Kidney glomerular epithelial cell (primary cell): ENCODE measurements at regions not wholly inside any gene's neighbourhood (a gene's known extent, or its start where the extent isn't known, plus 50 kb on each side); places are given as distances from the start of the nearest gene placed in this dataset.
"Not testable (repeated sequence)": the region's sequence is repeated elsewhere in the genome, so short reads cannot be mapped to it uniquely, and the experiment has no call there.

ENCODE experiments used
- DNase-seq: peaks from one replicate; lab custom pipeline; 2025; lab: John Stamatoyannopoulos, UW

DNA sequence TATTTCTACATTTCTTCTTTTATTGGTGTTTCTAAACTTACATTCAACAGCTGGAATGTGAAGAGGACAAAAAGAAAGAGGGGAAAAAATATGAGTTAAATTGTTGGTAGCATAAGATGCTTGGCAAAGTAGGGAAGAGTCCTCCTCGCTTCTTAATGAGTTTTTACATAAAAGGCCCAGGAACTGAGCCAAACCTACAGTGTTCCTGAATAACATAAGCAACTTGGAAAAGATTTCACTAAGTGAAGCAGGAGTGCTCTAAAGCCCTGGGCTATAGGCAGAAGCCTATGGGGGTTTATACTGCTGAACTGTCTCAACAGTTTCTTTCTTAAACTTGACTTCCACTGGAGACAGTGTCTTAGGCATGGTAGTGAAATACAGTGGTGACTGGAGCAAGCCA, 115.0 kb upstream of the USP25 start:
- DNase-seq, result no peak

DNA sequence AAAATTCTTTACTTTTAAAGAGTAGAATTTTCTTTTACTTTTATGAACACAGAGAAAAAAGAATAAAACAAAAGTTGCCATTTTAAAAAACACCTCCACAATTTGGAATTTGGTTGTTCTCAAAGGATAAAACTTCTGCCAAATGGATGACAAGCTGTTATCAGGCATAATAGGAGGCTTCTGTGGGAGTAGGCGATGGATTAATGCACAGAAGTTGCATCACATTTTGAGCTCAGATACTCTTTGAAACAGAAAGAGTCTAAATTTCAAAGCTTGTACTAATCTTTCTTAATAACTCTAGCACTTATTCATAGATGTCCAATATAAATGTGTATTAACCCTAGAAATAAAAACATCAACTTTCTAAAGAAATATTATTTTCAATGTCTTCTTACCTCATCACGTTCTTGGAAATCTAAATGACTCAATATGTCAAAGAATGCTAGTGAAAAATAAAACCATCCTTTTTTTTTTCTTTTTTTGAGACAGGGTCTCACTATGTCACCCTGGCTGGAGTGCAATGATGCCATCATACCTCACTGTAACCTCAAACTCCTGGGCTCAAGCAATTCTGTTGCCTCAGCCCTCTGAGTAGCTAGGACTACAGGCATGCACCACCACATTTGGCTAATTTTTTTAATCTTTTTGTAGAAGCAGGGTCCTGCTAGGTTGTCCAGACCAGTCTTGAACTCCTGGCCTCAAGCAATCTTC, 112.8 kb upstream of the USP25 start:
- no peak for DNase-seq

DNA sequence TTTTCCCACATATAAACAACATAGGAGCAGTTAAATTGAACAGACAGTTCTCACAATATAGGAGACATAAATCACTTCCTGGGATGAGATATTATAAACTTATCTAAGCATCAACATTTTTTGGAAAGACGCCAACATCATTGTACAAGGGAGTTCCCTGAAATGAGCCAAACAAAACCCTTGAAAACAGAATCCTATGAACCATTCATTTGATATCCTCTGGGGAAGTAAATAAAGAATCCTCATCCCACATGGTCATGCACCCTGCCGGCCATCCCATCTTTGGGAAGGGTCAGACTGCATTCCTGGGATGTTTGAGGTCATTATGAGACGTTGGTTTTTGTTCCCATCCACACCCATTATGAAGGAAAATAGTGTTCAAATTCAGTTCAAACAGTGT, 111.8 kb upstream of the USP25 start:
- DNase-seq, result peak; percentile 70

DNA sequence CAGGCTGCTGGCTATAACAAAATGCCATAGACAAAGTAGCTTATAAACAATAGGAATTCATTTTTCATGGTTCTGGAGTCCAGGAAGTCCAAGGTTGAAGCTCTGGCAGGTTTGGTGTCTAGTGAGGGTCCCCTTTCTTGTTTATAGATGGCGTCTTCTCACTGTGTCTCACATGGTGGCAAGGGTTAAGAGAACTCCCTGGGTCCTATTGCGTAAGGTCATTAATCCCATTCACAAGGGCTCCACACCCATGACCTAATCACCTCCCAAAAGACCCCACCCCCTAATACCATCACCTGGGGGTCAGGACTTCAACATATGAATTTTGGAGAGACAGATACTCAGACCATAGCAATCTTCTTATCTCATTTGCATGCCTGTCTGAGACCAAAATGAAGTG, 108.9 kb upstream of the USP25 start:
- DNase-seq, result no peak

DNA sequence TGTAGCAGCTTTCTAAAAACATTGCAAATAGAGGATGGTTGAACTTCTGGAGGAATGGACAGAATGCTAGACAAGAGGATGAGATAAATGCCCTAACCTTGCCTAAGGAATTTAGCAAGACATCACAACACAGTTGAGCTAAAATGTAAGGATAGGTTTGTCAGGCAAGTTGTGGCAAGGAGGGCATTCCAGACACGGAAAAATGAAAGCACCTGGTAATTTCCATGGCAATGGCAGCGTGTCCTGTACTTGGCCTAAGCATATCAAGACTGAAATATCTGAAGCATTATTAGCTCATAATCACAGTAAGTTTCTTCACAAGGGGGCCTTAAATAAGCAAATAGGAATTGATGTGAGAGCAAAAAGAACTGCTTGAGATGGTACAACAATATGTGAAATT, 105.1 kb upstream of the USP25 start:
- DNase-seq, result no peak

DNA sequence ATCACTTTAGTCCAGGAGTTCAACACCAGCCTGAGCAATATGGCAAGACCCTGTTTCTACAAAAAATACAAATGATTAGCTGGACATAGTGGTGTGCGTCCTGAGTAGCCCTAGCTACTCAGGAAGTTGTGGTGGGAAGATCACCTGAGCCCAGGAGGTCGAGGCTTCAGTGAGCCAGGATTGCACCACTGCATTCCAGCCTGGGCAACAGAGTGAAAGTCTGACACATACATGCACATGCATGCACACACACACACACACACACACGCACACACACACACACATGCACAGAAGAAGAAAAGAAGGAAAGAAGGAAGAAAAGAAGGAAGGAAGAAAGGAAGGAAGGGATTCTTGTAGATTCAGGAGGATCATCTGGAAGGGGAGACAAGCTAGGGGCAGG, 104.4 kb upstream of the USP25 start:
- DNase-seq, result no peak

DNA sequence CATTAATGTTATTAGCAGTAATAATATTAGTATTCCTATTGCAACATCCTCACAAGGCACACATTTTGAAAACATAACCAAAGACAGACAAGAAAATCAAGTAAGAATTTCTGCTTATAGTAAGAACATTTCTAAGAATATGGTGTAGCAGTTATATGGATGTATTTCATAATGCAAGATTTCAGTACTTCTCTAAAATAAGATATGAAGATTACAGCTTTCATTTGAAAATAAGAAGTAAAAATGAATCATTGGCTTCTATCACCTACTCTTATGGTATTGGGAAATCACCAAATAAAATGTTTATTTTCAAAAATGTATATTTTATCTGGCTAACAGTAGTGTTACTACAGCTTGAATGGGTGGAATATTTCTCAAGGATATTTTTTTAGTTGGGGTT, 103.8 kb upstream of the USP25 start:
- no peak for DNase-seq

DNA sequence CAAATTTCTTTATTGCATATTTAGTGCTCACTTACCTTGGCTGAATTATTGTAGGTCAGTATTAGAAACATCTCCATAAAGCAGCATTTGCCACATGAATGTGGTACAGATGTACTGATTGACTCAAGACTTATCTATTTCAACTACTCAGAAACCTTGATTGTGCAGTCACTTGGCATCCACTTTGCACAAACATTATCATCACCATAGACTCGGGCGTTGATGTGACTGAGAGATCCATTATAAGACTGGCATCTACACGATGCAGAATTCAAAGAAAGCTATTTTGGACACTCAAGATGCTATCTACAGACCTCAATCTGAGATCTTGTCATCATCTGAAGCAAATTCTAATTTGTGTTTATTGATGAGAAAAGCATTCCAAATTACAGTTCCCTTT, 102.8 kb upstream of the USP25 start:
- DNase-seq, result no peak

DNA sequence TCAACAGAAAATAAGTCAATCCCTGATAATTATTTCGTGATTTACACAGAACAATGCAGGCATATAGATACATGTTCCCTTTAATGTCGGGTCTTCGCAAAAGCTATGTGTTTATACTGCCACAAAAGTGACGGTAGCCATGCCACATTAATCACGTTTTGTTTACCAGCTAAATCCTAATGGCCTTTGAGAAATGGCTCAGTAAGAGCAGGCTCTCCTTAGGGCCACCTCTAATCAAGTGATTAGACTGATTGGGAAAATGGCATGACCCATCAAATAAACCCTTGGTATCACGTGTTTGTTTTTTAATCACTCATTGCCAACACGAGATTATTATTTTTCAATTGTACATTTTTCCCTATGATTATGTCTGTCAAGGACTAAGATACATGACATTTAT, 102.0 kb upstream of the USP25 start:
- no peak for DNase-seq

DNA sequence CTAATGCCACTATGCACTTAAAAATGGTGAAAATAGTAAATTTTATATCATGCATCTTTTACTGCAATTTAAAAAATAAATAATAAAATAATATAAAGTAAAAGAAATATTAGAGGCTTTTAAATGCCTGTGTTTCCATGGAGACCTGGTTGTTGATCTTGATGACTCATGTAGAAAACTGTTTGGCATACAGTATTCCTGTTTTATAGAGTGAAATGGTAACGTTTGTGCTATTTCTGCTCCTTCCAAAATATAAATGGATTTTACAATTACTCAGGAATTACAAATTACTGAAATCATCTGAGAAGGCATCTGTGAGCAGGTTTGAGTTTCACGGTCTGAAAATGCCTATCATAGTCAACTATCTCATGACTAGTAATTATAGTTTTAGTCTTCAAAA, 98.4 kb upstream of the USP25 start:
- peak; percentile 15 for DNase-seq

DNA sequence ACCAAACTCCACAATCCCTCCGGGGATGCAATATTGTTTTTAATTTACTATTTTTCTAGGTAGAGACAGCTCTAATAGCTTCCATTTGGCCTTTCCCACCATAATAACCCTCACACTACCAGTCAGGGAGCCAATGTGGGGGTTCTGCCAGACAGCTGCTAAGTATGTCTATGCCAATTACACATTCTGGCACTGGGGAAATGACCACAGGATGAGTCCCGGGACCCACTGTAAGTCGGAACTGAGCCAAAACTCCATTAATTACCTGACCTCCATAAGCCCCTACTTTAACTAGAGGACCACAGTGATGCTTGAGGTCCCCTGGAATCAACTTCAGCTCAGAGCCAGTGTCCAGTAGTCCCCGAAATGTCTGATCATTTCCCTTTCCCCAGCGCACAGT, 95.2 kb upstream of the USP25 start:
- DNase-seq, result not testable (repeated sequence)

DNA sequence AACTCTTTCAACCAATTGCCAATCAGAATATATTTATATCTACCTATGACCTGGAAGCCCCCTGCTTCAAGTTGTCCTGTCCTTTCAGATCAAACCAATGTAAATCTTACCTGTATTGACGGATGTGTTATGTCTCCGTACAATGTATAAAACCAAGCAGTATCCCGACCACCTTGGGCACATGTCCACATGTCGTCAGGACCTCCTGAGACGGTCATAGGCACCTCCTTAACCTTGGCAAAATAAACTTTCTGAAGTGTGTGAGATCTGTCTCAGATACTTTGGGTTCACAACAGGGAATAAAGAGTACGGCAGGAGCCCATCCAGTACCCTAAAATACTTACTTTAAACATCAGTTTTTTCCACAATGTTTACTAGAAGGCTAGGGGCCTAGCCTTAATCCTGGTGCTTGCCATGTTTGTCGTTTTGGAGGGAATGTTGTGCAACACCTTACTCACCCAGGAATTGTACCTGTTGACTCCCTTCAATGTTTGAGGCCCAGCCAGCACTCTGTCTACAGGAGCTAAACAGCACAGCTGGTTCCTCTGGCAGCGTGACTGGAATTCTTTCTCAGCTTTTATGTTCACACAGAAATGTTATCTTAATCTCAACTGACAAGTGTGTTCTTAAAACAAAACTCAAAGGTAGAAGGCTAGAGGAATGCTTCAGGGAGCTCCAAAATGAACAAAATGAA, 90.8 kb upstream of the USP25 start:
- peak; percentile 12 for DNase-seq

DNA sequence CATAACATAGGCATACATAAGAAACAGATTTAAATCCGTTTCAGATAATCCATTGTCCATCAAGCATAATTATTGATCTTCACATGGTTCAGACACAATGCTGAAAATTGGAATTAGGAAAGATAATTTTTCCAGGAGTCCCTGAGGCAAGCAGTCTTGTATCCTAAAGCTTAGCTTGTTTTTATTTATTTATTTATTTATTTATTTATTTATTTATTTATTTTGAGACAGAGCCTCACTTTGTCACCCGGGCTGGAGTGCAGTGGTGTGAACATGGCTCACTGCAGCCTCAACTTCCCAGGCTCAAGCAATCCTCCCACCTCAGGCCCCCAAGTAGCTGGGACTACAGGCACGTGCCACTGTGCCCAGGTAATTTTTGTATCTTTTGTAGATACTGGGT, 89.7 kb upstream of the USP25 start:
- not testable (repeated sequence) for DNase-seq

DNA sequence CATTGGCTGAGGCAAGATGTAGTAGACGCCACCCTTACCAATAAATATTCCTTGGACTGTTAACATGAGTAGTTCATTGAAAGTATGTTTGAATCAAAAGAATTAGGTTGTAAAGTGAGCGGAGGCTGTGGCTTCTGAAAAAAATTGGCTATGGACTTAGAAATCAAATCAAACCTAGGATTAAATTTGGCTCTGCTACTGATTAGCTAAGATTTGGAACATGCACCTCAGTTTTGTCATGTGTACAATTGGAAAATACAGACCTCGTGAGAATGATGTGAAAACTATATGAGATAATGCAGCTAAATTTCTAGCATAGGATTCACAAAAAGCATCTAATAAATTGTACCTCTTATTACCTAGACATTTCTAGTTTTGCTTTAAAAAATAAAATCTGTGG, 85.3 kb upstream of the USP25 start:
- DNase-seq, result no peak

DNA sequence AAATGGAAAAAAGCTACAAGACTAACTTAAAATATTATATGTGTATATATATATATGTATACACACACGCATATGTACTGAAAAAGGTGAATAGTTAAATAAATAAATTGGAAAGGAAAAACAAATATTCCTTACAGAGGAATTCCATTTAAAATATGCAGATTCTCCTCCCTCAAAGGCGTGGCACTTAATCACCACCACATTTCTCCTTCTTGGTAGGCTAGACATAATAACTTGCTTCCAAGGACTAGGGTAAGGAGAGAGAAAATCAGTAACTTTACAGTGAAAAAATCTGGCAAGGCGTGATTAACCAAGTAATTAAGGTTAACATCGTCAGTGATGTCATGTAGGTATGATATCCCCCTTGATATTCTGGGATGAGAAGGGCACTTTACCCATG, 84.0 kb upstream of the USP25 start:
- no peak for DNase-seq

DNA sequence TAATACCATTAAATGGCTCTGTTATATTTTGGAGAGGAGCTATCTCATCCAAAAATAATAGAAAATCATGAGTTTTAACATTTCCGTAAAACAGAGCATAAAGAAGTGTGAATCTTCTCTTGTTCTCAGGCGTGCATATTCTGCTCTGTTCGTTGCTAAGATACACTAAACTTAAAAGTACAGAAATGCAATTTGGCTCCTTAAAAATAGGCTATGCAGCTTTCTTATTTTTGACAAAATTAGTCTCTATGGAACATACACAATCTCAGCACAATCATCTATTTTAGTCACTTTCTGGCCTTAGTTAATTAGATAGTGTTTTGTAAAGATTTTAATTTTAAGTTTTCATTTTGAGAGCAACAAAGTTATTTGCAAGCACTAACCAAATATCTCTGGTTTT, 79.0 kb upstream of the USP25 start:
- DNase-seq, result no peak

DNA sequence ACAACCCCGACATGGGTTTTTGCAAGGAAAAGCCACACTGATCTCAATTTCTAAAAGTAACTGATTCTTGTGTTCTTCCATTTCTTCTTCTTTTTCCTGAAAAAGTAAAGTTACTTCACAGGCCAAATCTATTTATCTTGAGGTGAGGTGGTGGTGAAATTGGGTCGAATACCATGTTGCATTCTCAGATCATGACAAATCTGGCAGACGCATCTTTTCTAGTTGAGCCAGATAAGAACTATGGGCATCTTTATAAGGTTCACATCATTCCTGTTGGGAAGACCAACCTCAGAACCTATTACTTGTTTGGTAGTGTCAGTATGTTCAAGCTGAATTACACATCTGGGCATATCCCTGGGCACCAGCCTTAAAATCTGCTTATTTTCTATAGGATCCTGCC, 78.6 kb upstream of the USP25 start:
- no peak for DNase-seq

DNA sequence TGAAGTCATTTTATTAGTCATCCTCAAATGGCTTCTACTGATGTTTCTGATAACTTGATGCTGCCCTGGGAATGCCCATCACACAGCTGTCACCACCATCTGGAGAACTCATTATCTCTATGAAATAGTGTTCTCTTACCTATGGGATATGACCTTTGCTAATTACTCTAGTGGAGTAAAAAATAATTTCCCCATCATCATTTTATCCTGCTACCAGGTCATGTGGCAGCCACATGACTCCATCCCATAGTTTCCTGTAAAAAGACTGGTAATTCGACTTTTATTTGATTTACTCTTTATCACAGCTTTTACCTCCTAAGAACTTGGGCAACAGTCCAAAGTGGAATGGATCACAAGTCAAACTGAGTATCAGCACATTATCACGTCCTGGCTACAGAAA, 76.1 kb upstream of the USP25 start:
- DNase-seq, result no peak

DNA sequence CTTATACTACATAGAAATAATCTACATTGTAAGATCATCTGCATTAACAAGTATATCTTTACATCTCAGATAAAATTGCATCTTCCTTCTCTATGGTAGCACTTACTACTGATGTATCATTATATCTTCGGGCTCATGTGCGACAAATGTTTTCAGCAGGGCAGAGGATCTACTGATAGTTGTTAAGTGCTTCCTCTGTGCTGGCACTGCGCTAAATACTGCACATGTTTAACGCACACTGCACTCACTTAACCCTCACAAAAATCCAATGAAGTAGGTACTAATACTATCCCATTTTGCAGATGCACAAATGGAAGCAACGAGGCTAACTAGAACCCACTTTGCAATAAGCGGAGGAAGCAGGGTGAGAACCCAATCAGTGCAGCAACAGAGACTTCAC, 75.6 kb upstream of the USP25 start:
- DNase-seq, result no peak

DNA sequence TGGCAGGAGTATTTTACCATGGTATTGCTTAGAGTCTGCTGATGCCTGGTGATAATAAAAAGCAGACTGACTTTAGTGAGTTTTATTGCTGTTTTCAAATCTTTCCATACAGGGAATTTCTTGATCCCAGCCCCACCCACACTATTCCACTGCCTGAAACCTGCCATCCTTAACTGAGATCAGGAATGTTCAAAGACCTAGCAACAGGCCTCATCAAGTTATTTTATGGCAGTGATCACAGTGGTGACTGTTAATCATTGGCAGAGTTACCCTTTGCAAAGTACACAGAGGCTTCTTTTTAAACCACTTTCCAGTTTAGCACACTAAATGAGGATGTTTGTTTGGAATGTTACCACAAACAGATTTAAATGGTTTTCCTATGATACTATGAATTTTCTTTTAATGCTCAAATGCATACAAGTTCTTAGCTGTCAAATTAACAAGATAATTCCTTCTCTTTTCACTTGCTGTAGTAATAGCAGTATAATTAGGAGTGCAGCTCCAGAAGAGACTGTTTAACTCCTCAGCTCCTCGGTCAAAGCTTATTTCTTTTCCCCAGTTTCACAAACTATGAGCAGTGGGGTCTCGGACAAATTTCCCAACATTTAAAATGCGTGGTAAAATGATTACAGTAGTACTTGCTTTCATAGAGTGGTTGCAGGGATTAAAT, 69.9 kb upstream of the USP25 start:
- peak; percentile 84 for DNase-seq

DNA sequence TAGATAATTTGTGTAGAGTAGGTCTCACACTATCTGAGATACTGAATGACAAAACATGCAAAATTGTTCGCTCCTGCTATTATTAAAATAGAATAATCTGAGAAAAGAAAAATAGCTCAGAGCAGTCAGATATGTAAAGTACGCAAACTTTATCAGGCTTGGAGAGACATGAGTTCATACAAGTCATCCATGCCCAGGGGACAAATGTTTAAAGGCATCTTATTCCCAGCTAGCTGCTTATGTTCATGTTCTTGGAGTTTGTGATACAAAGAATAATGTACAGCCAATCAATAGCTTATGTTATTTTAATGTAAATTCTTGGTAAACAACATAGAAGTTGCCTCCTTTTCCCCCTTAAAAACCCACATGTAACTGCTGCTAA, 69.4 kb upstream of the USP25 start:
- no peak for DNase-seq

DNA sequence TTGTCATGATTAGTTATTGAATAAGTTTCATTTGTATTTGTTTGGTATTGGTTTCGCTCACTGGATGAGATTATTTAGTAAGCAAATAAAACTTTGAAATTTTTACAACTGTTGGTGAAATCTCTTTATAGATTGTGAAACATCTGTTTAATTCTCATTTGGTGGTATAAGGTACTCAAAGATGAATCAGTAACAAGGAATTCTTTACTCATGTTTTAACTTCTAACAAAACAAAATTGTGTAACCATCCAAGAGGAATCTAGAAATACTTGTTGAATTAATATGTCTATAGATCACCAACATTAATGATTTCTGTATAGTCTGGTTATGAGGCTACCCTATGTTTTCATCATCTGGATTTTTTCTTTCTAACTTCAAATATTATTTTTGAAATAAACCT, 62.8 kb upstream of the USP25 start:
- peak; percentile 34 for DNase-seq

DNA sequence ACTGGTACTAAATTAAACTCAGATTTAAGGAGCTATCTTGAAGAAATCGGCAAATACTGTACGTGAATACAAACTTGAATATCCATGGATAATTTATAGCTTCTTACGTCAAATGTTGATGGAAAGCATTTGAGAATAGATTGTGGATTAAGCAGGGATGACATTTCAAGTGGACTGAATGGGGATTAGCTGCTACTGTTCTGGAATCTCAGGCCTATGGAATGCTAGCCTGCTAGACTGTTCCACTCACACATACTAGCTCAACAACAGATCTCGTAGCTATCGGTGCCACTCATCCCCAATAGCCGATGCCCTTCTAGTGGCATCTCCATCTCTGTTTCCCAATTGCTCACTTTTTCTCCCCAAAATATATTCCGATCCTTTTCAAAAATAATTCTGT, 62.0 kb upstream of the USP25 start:
- DNase-seq, result no peak

DNA sequence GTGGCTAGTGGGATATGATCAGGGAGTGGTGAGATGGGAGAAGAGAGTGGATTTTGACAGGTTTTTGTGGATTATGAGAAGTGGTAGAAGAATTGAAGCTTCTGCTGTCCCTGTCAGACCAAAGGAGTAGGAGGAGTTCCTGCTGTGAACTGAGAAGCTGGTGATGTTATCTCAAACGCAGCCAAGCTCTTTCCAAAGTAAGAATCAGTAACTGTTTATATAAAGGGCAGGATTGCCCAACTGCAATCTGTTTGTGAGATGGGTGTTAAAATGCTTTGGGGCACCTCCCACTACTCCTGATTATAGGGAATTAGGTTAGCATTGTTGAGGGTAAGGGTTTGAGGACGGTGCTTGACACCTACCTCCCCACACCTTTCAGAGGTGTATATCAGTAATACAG, 60.5 kb upstream of the USP25 start:
- DNase-seq, result peak; percentile 16
